ENCODE measurements at regions not wholly inside any gene's neighbourhood (a gene's known extent, or its start where the extent isn't known, plus 50 kb on each side); places are given as distances from the start of the nearest gene placed in this dataset.

GRCh38 chrX:113058634-113059033, 218.0 kb upstream of the AMOT start (continued):
- TF ChIP-seq NANOG (IDR thresholded peaks at IDR 0.05; ENCODE audit: borderline replicate concordance) (no peak), JUNB (IDR thresholded peaks at IDR 0.05; ENCODE audit: unreplicated experiment) (no peak), REST (IDR thresholded peaks at IDR 0.05; ENCODE audit: unreplicated experiment) (no peak), ETS1 (IDR thresholded peaks at IDR 0.05) (no peak)

- no peaks in the 10 kb centered on the region; the same call in 1 of the 3 replicates for H3K9me3 Mint-ChIP-seq
- no peaks in the 10 kb centered on the region; the same call in 2 of the 3 replicates for H3K36me3 Mint-ChIP-seq (ENCODE audit: low read depth)
- Histone ChIP-seq H3K27ac (ENCODE audit: low read depth) (no peak overlapping the region), H3K4me3 (no peak overlapping the region), H3K4me1 (ENCODE audit: insufficient read depth) (no peaks in the 10 kb centered on the region), H3K4me2 (no peak overlapping the region), H4K20me1 (replicated peaks; ENCODE audit: insufficient read depth) (no peaks in the 10 kb centered on the region), H3K79me2 (replicated peaks; ENCODE audit: insufficient read depth) (no peaks in the 10 kb centered on the region), H2AFZ (no peak overlapping the region), H3K36me3 (ENCODE audit: insufficient read depth) (no peaks in the 10 kb centered on the region), H3K9me2 (ENCODE audit: insufficient read depth) (no peaks in the 10 kb centered on the region), H3F3A (replicated peaks; ENCODE audit: low read depth) (no peaks in the 10 kb centered on the region), H3K27me3 (ENCODE audit: insufficient read depth) (no peaks in the 10 kb centered on the region)
- H3K27me3 Mint-ChIP-seq (ENCODE audit: insufficient read depth, low read depth, poor library complexity), result peaks cover 1% of the 10 kb centered on the region
- H3K27ac Mint-ChIP-seq, result no peak overlapping the region
- no peak for TF ChIP-seq EZH2 (IDR thresholded peaks at IDR 0.05; ENCODE audit: low read depth, unreplicated experiment)
- TF ChIP-seq ZNF462 (CRISPR knock-in tag; IDR thresholded peaks at IDR 0.05), result no peak
- TF ChIP-seq ZNF114 (CRISPR knock-in tag; IDR thresholded peaks at IDR 0.05), result no peak
- DNase-seq (ENCODE audit: low spot score) (no peak), ATAC-seq (no peak)
- H3K4me1 Mint-ChIP-seq, result no peaks in the 10 kb centered on the region
- no peak overlapping the region for H3K4me3 Mint-ChIP-seq
Observed at GRCh38 chrX:113048896-113049295, 208.3 kb upstream of the AMOT start.

Measured in GM23338 (cell line).